IMR-90 (cell line): ENCODE measurements at regions not wholly inside any gene's neighbourhood (a gene's known extent, or its start where the extent isn't known, plus 50 kb on each side); places are given as distances from the start of the nearest gene placed in this dataset.

Experiments
- ATAC-seq: fragments of 200-7000 bp; cut with Tn5 transposase; 2 replicates; pipeline ENCODE4 v1.9.1; 2020; ENCODE audit warnings: low read depth, mild to moderate bottlenecking, moderate library complexity
- BruUV-seq: library from RNA; stranded (reverse); fragments of 400-500 nt; replicated peaks from 2 replicates; lab custom pipeline; 2021; lab: Mats Ljungman, UMichigan
- CTCF ChIA-PET: fragments of 300-600 bp; formaldehyde crosslinking; extraction: SDS; loops from one replicate; lab custom pipeline; 2021; ENCODE audit warnings: antibody characterized with exemption; lab: Yijun Ruan, JAX
- POLR2A ChIA-PET: fragments of 300-600 bp; sonication (Branson Sonifier 250); formaldehyde crosslinking; loops from one replicate; lab custom pipeline; 2022; ENCODE audit warnings: antibody characterized with exemption; ENCODE audit not compliant: unreplicated experiment; lab: Charles Lee
- DNase-seq: peaks from one replicate; pipeline ENCODE4 v3.0.0; 2013
- H2AFZ ChIP-seq: replicated peaks from 2 replicates; pipeline ENCODE3; 2013; ENCODE audit warnings: low read length, mild to moderate bottlenecking; ENCODE audit not compliant: poor library complexity
- H2AK5ac ChIP-seq: 2 replicates; pipeline ENCODE4 v1.6.1; 2013; ENCODE audit warnings: low read depth, low read length, inconsistent platforms
- H2AK9ac ChIP-seq: replicated peaks from 2 replicates; pipeline ENCODE3; 2013; ENCODE audit warnings: mild to moderate bottlenecking, low read depth, low read length, moderate library complexity; ENCODE audit not compliant: poor library complexity
- H2BK120ac ChIP-seq: 2 replicates; pipeline ENCODE4 v1.6.1; 2013; ENCODE audit warnings: low read depth, low read length, inconsistent platforms
- H2BK15ac ChIP-seq: 3 replicates; pipeline ENCODE4 v1.6.1; 2013; ENCODE audit warnings: low read depth, low read length, inconsistent platforms
- H2BK20ac ChIP-seq: 2 replicates; pipeline ENCODE4 v1.6.1; 2013; ENCODE audit warnings: low read depth, mild to moderate bottlenecking, inconsistent platforms, low read length, moderate library complexity
- H2BK5ac ChIP-seq: 2 replicates; pipeline ENCODE4 v1.6.1; 2013; ENCODE audit warnings: mild to moderate bottlenecking, low read depth, low read length, inconsistent platforms; ENCODE audit not compliant: poor library complexity, severe bottlenecking
- H3K14ac ChIP-seq: replicated peaks from 2 replicates; pipeline ENCODE4 v1.6.1; 2013; ENCODE audit warnings: low read depth, low read length, inconsistent platforms
- H3K18ac ChIP-seq: 2 replicates; pipeline ENCODE4 v1.6.1; 2013; ENCODE audit warnings: low read depth, low read length, control low read depth
- H3K23ac ChIP-seq: 2 replicates; pipeline ENCODE4 v1.6.1; 2013; ENCODE audit warnings: low read depth, low read length, inconsistent platforms
- H3K27ac ChIP-seq: 2 replicates; pipeline ENCODE4 v1.5.1; 2013; ENCODE audit warnings: mild to moderate bottlenecking, control low read depth, low read length; ENCODE audit not compliant: insufficient read depth
- H3K27me3 ChIP-seq: 2 replicates; pipeline ENCODE4 v1.6.1; 2013; ENCODE audit warnings: low read length; ENCODE audit not compliant: control insufficient read depth, insufficient read depth
- H3K36me3 ChIP-seq: 2 replicates; pipeline ENCODE4 v1.6.1; 2013; ENCODE audit warnings: low read length, mixed read lengths; ENCODE audit not compliant: control insufficient read depth, insufficient read depth
- H3K4ac ChIP-seq: 2 replicates; pipeline ENCODE4 v1.6.1; 2013; ENCODE audit warnings: low read depth, low read length, inconsistent platforms
- H3K4me1 ChIP-seq: 2 replicates; pipeline ENCODE4 v1.6.1; 2013; ENCODE audit warnings: low read length, mixed read lengths; ENCODE audit not compliant: control insufficient read depth, insufficient read depth
- H3K4me2 ChIP-seq: 2 replicates; pipeline ENCODE4 v1.6.1; 2013; ENCODE audit warnings: low read depth, mild to moderate bottlenecking, control low read depth, low read length, moderate library complexity
- H3K4me3 ChIP-seq: 2 replicates; pipeline ENCODE4 v1.5.1; 2013; ENCODE audit warnings: low read depth, mild to moderate bottlenecking, control low read depth, low read length, moderate library complexity; ENCODE audit not compliant: insufficient read depth
- H3K56ac ChIP-seq: 2 replicates; pipeline ENCODE4 v1.6.1; 2013; ENCODE audit warnings: low read length, inconsistent platforms; ENCODE audit not compliant: insufficient read depth; ENCODE audit errors: extremely low read depth
- H3K79me1 ChIP-seq, 2 experiments: 2 replicates each; pipeline ENCODE4 v1.6.1; 2013; ENCODE audit warnings: low read length in 2 of 2, inconsistent platforms in 1 of 2, low read depth in 1 of 2
- H3K9ac ChIP-seq: 2 replicates; pipeline ENCODE4 v1.6.1; 2013; ENCODE audit warnings: low read depth, low read length, control low read depth
- H3K9me1 ChIP-seq: 2 replicates; pipeline ENCODE4 v1.6.1; 2013; ENCODE audit warnings: low read length, inconsistent platforms; ENCODE audit not compliant: insufficient read depth
- H3K9me3 ChIP-seq: 2 replicates; pipeline ENCODE4 v1.6.1; 2013; ENCODE audit warnings: low read length; ENCODE audit not compliant: control insufficient read depth, insufficient read depth
- H4K20me1 ChIP-seq: 2 replicates; pipeline ENCODE4 v1.6.1; 2013; ENCODE audit warnings: low read length, inconsistent platforms; ENCODE audit not compliant: insufficient read depth
- H4K5ac ChIP-seq: 2 replicates; pipeline ENCODE4 v1.6.1; 2013; ENCODE audit warnings: mild to moderate bottlenecking, low read depth, low read length, control low read depth
- H4K8ac ChIP-seq, 2 experiments: 2 replicates each; pipeline ENCODE4 v1.6.1; 2013; ENCODE audit warnings: low read depth in 2 of 2, low read length in 2 of 2, control low read depth in 1 of 2, inconsistent platforms in 1 of 2
- H4K91ac ChIP-seq: 2 replicates; pipeline ENCODE4 v1.6.1; 2013; ENCODE audit warnings: low read depth, low read length, inconsistent platforms; ENCODE audit not compliant: insufficient read depth
- BHLHE40 ChIP-seq: fragments of 150-350 bp; IDR thresholded peaks from 2 replicates; pipeline ENCODE4 v1.6.1; 2016; ENCODE audit warnings: mild to moderate bottlenecking, low read depth, low read length
- CEBPB ChIP-seq: IDR thresholded peaks from 2 replicates; pipeline ENCODE4 v1.6.1; 2012; ENCODE audit warnings: low read depth, low read length, improper control_type of control experiment
- CHD1 ChIP-seq: IDR thresholded peaks from 2 replicates; pipeline ENCODE4 v1.6.1; 2012; ENCODE audit warnings: low read depth, low read length, improper control_type of control experiment
- CTCF ChIP-seq: conservative IDR thresholded peaks from 2 replicates; pipeline ENCODE4 v1.5.1; 2012; ENCODE audit warnings: mild to moderate bottlenecking, low read depth, low read length, improper control_type of control experiment
- FOS ChIP-seq: fragments of 150-350 bp; IDR thresholded peaks from 2 replicates; pipeline ENCODE4 v1.6.1; 2016; ENCODE audit warnings: low read depth, low read length
- MAFK ChIP-seq: IDR thresholded peaks from 2 replicates; pipeline ENCODE4 v1.6.1; 2012; ENCODE audit warnings: low read depth, low read length, improper control_type of control experiment
- MAZ ChIP-seq: IDR thresholded peaks from 2 replicates; pipeline ENCODE4 v1.6.1; 2012; ENCODE audit warnings: low read depth, mild to moderate bottlenecking, low read length, improper control_type of control experiment, moderate library complexity, borderline replicate concordance
- MXI1 ChIP-seq: IDR thresholded peaks from 2 replicates; pipeline ENCODE4 v1.6.1; 2012; ENCODE audit warnings: low read depth, mild to moderate bottlenecking, low read length, moderate library complexity, borderline replicate concordance
- NFE2L2 ChIP-seq: fragments of 150-350 bp; IDR thresholded peaks from 2 replicates; pipeline ENCODE4 v1.6.1; 2016; ENCODE audit warnings: low read depth, mild to moderate bottlenecking, low read length
- RAD21 ChIP-seq: IDR thresholded peaks from 2 replicates; pipeline ENCODE4 v1.6.1; 2012; ENCODE audit warnings: low read length, improper control_type of control experiment
- RCOR1 ChIP-seq: IDR thresholded peaks from 2 replicates; pipeline ENCODE4 v1.6.1; 2012; ENCODE audit warnings: mild to moderate bottlenecking, low read length, improper control_type of control experiment; ENCODE audit not compliant: insufficient replicate concordance
- RFX5 ChIP-seq: IDR thresholded peaks from 2 replicates; pipeline ENCODE4 v1.8.0; 2012; ENCODE audit warnings: low read depth, mild to moderate bottlenecking, low read length, moderate library complexity
- SMC3 ChIP-seq: fragments of 150-350 bp; IDR thresholded peaks from 2 replicates; pipeline ENCODE4 v1.6.1; 2016; ENCODE audit warnings: low read depth, mild to moderate bottlenecking, antibody characterized with exemption, low read length, moderate library complexity
- USF2 ChIP-seq: fragments of 150-350 bp; IDR thresholded peaks from 2 replicates; pipeline ENCODE4 v1.6.1; 2017; ENCODE audit warnings: mild to moderate bottlenecking, antibody characterized with exemption, low read length, low read depth
- WGBS, 2 experiments: methylation state at CpG; one replicate each; pipeline versions ENCODE4 v1.1.5 to v1.1.7; 2013; ENCODE audit warnings: missing lambda C conversion rate in 2 of 2; ENCODE audit not compliant: insufficient read length in 1 of 2; ENCODE audit errors: extremely low coverage in 2 of 2; 5-methylcytosine and 5-hydroxymethylcytosine counted together
- dilution Hi-C: fragments of 300-500 bp; cut with HindIII; formaldehyde crosslinking; loops from one replicate; pipeline ENCODE4 v1.14.3; 2018; ENCODE audit warnings: low sequenced_read_pairs; ENCODE audit not compliant: unreplicated experiment
- in situ Hi-C: fragments of 300-500 bp; cut with MboI; formaldehyde crosslinking; loops from 3 replicates; pipeline ENCODE4 v1.14.3; 2019; ENCODE audit warnings: low sequenced_read_pairs, inconsistent platforms, mixed read lengths
- intact Hi-C: fragments of 100-400 bp; cut with micrococcal nuclease; formaldehyde crosslinking; loops from 2 replicates; pipeline ENCODE4 v1.10.0; 2022

GRCh38 chr4:18185491-18185890 lies 163.9 kb upstream of the LCORL start:
- no peak for TF ChIP-seq CTCF
- no peak for TF ChIP-seq RCOR1
- TF ChIP-seq FOS = no peak
- TF ChIP-seq SMC3 = no peak
- TF ChIP-seq MAFK = no peak
- TF ChIP-seq MAZ = no peak
- no peak for TF ChIP-seq RFX5
- no peak for TF ChIP-seq NFE2L2
- no peak for TF ChIP-seq RAD21
- TF ChIP-seq MXI1 = no peak
- no peak for TF ChIP-seq CEBPB
- TF ChIP-seq USF2 = no peak
- TF ChIP-seq CHD1 = no peak
- TF ChIP-seq BHLHE40 = no peak
- no peak overlapping the region for H3K9ac ChIP-seq
- dilution Hi-C loops (no loop called here), in situ Hi-C loops (no loop called here), intact Hi-C loops (no loop called here)
- no peak overlapping the region for H2AFZ ChIP-seq
- H3K9me3 ChIP-seq = no peaks in the 10 kb centered on the region; the same call in 1 of the 2 replicates
- H2BK5ac ChIP-seq = no peak overlapping the region
- no peak overlapping the region for H3K18ac ChIP-seq
- H3K27ac ChIP-seq = no peak overlapping the region
- H2AK9ac ChIP-seq = no peak overlapping the region
- no peak overlapping the region for H4K8ac ChIP-seq
- no peaks in the 10 kb centered on the region for H3K4me1 ChIP-seq
- WGBS, 2 experiments = no CpG with 5 or more reads among the region's 2 CpGs
- ATAC-seq (no peak), DNase-seq (no peak)
- no peak overlapping the region for H2BK20ac ChIP-seq
- CTCF ChIA-PET = no interaction called here
- H2AK5ac ChIP-seq = no peak overlapping the region
- no peak overlapping the region for H3K23ac ChIP-seq
- POLR2A ChIA-PET = no interaction called here
- no peak overlapping the region for H3K56ac ChIP-seq
- H3K4ac ChIP-seq = no peak overlapping the region
- H4K91ac ChIP-seq = no peak overlapping the region
- H2BK120ac ChIP-seq = no peak overlapping the region
- no peak overlapping the region for H2BK15ac ChIP-seq
- no peak overlapping the region for H3K4me2 ChIP-seq
- no peak overlapping the region for H3K4me3 ChIP-seq
- no TSS peak for BruUV-seq
- H3K9me1 ChIP-seq = no peaks in the 10 kb centered on the region
- H3K14ac ChIP-seq = no peak overlapping the region
- no peaks in the 10 kb centered on the region for H3K36me3 ChIP-seq
- H3K27me3 ChIP-seq = no peaks in the 10 kb centered on the region
- H4K20me1 ChIP-seq = no peaks in the 10 kb centered on the region
- H3K79me1 ChIP-seq = no peaks in the 10 kb centered on the region
- H4K5ac ChIP-seq = no peak overlapping the region
